NCI-H2107 treated with DMSO at 0.1 percent for 48 hours (cell line): ENCODE measurements at regions not wholly inside any gene's neighbourhood (a gene's known extent, or its start where the extent isn't known, plus 50 kb on each side); places are given as distances from the start of the nearest gene placed in this dataset.

Experiments used
- DNase-seq: peaks from one replicate; lab custom pipeline; 2025; ENCODE audit not compliant: unreplicated experiment; lab: John Stamatoyannopoulos, UW

DNA sequence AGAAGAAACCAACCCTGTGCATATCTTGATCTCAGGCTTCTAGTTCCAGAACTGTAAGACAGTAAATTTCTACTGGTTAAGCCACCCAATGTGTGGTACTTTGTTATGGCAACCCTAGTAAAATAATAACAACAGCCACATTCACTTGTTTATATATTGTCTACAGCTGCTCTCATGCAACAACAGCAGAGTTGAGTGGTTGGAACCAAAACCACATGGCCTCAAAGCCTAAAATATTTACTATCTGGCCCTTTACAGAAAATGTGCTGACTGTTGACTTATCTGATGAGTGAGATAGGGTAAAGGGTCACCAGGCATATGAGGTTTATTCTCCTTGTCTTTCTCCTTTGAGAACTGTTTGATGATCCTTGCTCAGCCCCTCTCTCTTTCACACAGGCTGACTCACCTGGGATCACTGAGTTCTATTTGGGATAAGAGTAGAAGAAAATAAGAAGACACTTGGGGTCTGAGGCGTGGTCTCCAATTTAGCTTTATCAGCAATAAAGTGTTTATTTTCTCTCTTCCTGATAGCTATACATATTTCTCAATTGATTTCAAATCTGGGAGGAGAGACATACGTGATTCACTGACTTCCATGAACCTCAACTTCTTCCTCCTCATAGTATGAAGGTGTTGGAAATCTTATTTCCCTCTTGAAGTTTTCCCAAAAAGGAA, 227.5 kb upstream of the STARD13 start:
- no peak for DNase-seq

DNA sequence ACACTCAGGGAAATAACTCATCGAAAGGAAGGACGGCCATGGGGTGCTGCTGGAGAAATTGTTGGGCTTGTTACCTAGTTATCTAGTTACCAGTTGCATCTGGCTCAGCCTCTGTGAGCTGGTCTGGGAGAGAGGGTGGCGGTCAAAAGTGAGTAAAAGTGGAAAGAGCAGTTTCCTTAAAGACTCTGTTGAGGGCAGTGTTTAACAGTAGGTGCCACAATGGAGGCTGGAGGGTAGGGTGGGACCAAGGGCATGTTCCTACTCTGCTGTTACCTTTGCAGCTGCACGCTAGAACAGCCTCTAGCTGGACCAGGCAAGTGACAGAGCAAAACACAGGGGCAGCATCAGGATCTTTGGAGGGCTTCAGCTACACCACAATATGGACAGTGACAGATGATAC, 228.8 kb upstream of the STARD13 start:
- no peak for DNase-seq

DNA sequence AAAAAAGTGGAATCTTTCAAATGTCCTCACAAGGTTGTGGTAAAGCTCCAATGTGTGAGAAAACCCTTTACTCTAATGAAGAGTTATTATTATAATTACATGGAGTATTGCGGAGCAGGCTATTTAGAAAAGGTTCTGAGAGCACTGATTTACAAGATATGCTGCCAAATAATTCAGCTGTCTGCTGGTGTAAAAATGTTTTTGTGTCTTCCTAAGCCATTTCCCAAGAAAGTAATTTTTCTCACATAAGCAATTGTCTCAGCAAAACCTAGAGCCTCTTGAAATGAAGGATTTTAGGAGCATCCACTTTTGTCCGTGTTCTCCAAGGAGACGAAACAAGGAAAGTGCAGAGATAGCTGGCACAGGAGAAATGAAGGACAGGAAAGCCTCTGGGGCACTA, 229.6 kb upstream of the STARD13 start:
- no peak for DNase-seq

DNA sequence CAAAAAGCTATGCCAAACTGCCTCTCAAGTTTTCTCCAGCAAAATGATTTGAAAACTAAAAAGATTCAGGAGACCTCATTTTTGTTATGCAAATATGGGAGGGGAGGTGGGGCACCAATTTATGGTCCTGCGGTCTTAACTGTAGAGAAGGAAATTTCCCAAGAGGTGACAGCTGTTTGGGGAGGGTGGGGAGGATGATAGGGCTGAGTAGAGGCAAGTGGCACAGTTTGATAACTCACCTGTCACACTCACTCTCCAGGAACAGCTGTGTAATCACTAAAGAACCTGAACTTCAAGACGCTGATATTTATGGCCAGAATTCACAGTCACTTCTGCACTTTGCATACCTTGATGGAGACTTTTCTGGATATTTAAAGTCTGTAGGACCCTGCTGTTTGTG, 232.9 kb upstream of the STARD13 start:
- no peak for DNase-seq

DNA sequence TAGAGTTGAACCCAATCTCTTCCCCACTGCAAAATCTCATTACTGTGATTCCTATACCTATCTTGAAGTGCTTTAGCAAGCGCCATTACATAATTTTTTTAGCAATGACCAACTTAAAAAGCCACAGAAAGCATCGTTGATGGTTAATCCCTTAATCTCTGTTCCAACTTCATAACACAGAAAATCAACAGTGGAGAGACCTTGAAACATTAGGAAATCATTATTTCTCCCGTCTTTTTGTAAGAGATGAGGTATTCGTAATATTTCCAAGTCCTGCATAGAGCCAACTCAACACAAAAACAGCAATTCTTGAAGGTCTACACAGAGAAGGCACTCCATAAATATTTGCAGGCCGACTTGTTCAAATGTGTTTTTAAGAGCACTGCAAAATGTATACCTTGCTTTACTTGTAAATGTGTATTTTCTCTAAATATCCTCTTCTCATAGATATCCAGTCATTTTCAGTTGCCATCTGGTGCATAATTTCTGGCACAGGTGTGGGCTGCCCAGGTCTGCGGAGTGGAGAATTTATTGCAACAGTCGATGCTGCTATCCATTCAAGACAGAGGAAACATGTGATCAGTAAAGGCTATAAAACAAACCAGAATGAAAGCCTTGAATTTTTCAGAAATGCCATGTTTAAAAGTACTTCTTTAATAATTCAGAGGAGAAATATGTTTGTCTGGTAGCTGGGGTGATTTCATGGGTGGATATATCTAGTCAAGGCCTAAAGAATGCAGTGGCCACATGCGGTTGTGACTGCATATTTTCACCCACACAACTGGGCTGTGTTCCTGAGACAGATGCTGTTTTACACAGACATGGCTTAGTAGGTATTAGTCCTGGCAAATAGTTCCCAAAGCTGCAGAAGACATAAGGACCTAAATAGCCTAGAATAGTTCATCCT, 234.3 kb upstream of the STARD13 start:
- no peak for DNase-seq

DNA sequence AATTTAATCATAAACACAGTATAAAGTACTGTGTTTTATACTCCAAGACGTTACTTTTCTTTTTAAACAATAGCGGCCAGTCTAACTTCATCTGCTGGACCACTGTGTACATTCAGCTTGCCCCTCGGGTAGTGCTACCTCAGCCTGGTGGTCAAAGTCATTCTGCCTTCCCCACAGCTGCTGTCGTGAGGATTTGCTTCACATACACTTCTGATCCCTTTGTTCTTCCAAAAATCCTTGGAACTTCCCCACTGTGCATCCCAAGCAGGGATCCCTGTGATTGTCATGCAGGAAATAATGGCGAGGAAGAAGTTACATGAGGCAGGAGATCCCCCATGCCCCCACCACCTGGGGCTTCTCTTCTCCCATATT, 234.9 kb upstream of the STARD13 start:
- no peak for DNase-seq

DNA sequence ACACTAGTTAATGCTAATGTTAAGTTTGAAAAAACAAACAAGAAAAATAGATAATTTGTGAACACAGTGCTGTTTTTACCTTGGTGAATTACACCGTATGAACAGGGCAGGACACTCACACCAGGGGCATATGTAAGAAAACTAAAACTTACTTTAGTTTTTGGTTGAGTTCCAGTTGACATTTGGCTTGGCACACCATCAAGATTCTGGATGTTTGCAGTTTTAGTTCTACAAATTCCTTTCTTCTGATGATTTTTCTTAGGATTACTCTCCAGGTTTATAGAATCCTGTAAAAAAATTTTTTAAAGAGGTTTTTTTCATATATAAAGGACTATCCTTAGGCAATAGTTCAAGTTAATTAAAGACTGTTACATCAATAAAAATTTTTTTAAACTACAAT, 238.5 kb upstream of the STARD13 start:
- DNase-seq: no peak

DNA sequence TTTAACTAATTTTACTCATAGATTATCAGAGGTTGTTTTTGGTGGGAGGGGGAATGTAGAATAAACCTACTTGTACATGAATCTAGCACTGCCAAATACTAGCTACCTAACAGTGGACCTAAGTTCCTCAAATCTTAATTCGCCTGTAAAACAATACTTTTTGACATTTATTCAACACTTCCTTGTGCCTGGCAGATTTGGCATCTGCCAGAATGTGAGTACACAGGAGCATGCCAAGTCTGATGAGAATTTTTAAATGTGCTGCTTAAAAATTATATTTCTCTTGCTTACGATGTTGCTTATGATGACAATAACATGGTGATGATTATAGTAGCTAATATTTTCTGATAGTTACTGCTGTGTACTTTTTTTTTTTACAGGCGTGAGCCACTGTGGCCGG, 240.2 kb upstream of the STARD13 start:
- DNase-seq: no peak

DNA sequence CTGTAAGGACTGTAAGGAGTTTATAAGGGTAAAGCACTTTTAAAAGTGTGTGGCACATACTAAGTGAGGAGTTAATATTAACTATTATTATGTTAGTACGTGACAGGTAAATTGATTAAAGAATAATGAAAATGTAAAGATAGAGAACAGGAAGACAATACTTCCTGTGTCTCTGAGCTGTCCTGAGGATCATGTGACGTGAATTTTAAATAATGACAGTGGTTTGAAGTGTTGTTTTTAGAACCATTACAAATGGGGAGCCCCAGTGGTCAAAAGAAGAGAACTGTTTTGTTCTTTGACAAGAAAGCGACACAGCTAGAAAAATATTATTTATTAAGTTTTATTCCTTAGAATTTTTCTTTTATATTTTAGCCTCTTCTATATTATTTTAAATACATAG, 241.2 kb upstream of the STARD13 start:
- no peak for DNase-seq

DNA sequence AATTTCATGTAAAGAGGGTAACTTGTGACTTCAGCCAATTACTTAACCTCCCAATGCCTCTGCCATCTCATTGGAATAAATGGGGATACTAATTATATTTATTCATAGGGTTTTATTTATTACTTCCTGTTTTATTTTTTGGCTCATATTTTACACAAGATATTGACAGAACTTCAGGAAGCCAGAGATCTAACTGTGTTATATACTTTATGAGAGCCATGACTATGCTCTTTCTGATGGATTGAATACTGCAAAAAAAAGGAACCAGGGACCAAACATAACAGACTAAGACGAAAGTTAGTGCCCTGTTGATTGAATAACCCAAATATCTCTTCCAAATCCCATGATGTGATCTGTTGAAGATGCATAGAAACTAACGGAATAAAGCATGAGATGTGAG, 243.3 kb upstream of the STARD13 start:
- DNase-seq: no peak

DNA sequence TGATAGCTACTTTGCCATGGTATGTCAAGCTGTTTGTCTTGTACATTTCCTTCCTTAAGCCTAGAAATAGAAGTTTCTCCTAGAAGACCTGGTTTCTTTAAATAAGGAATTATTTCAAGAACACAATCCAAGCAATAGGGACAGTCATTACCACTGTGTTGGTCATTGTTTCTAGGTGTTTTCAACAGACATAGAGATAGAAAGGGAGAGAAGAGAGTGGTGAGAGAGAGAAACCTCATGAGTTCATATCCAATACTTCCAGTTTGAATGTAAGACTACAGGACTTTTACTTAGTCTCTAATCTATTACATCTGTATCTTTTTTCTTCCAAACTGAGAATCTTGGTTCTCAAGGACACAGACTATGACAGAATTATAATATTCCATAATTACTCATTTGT, 245.9 kb upstream of the STARD13 start:
- DNase-seq: no peak

DNA sequence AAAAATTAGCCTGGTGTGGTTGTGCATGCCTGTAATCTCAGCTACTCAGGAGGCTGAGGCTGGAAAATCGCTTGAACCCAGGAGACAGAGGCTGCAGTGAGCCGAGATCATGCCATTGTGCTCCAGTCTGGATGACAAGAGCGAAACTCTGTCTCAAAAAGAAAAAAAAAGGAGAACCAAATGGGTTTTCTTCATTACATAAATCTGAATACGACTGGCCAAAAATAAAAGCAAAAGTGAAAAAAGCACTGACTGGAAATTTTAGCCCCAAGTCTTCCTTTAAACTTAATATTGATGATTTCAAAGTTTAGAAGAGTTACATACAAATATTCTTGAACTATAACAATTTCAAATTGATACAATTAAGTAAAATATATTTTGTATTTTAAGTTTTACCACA, 249.5 kb upstream of the STARD13 start:
- DNase-seq: no peak

DNA sequence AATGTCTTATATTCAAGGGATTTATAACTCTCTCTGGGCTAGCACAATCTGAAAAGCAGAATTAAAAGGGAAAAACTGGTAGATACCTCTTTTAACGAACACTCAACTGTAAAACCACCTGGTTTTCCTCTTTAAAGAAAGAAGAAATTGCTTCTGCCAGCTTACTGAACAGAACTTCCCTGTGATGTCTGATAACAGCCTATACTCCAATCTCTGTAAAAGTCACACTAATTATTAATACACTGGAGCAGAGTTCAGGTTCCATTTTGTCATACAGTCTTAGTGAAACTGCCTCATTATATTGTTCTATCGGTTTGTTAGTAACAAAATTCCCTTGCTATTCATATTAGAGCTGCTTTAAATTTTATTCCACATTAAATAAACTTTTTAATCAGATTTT, 251.0 kb upstream of the STARD13 start:
- DNase-seq: no peak

DNA sequence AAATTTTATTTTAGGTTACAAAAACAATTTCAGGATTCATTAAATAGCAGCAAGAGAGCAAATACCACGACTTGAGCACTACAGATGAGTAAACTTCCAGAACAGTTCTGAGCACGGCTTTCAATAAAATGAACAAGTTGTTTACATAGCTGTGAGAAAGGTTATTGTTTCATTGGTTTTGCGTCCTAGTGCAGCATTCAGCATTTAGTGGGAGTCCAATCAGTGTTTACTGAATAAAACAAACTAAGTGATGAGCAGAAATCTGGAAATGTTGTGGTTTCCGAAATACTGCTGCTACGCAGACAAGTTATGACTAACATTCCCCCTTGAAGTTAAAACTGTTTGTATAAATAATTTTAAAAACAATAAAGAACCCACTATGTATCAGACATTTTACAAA, 251.5 kb upstream of the STARD13 start:
- DNase-seq: no peak

DNA sequence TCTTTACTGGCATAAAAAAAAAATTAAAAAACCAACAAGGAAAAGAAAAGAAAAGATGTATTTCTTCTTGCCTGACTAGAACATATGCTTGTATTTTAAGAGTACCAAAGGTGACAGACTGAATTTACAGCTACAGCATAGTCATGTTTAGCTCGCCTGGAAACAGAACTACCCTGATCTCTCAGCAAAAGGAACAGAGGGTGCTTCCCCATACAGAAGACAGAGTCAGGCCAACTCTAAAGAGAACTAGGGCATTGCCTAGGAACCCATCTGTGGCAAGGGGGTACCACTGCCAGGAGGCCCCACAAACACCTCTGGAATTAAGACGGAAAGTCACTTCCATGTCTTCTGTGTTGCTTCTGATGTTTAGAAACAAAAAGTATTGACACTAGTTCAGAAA, 252.1 kb upstream of the STARD13 start:
- DNase-seq: no peak

DNA sequence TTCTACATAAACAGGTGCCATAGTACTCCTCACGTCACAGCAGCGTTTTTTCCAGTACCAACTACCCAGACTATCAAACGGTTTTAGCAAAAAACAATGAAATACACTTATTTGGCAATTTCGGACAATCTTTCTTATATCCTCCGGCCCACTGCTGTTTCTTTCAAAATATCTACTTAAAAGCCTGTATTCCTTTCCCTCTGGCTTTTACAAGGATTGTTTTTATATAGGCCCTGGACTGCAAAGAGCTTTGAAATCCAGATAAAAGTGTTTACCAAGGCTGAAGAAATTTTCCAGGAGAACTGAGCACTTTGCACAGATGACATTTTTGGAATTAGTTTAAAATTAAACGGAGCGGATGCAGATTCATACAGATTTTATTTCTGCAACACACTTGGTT, 255.9 kb upstream of the STARD13 start:
- no peak for DNase-seq

DNA sequence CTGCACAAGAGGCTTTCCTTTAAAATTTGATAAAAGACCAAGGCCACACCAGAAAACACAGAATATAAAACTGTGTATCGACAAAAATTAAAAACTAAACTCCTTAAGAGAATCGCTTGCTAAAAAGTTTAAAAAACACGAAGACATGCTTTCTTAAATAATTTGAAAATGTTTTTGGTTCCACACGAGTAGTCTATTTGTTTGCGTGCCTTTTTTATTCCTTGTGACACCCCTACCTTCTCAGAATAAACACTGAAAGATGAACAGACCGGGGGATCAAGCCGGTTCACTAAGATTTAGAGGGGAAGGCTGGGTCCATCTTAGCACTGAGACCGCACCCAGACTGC, 256.4 kb upstream of the STARD13 start:
- DNase-seq: no peak

DNA sequence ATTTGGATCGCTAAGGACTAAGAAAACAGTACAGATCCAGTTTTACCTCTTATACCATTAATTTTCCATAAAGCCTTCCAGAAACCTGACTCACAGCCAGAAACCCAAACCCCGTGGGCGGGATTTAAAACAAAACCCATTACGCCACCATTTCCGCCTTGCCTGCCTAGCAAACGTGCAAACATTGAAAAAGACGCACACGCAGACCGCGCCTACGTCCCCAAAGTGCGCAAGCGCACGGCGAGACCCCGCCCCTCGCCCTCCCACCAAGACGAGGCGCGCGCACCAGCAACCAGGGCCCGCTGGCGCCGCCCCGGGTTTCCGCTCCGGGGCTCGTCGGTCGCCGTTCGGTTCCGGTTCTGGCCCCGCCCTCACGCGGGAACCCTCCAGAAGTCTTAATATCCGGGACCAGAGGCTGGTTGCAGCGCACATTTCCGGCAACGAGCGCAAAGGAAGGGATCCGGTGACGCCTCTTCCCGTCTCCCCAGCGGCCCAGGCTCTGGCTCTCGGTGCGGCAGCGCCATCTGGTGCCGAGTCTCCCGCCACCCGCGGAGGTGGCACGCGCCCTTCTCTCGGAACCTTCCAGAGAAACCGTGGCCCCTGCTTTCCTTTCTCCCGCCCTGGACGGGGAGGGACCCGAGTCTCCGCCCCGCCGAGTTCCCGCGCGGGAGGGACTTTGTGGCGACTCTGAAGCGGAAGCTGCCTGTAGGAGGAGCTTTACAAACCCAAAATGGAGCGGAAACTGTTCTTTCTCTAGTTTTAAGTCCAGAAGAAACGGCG, 256.9 kb upstream of the STARD13 start:
- DNase-seq: peak; percentile 92

DNA sequence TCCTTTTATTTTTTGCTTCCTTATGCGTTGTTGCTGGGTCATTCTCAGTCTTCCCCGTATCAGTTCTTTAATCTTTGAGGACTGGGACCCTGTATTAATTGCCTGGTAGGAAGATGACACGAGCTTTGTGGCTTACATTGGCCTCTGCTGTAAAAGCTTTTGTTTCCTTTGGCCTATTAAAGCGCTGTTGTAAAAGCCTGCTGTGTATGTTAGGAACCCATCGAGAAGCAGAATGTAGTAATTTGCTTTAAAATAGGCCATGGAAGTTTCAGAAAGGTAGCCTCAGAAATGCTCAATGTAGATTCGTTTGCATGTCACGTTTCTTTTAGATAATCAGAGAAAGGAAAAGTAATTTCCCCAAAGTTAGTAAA, 257.5 kb upstream of the STARD13 start:
- no peak for DNase-seq

DNA sequence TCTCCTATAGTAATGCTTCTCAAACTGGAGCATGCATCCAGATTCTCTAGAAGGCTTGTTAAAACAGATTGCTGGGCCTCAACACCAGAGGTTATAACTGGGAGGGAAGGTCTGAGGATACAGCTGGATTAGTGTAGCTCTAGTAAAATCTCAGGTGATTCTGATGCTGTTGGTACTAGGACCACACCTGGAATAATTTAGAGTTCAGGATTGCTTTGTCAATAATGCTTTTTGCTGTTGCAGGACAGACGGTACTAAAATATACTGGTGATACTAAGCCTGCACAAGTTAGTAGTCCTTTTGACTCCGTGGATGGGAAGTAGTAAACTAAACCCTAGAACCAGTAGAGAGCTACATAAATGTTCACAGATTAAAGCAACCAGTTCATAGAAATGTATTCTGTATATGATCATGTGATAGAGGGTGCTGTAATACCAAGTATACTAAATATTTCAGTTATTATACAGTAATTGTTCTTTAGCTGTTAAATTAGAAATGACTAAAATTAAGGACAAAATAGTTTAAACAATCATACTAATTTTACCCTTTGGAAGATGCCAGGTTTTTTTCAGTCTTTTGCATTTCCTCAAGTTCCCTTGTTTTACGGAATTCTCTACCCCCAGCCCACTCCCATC, 258.2 kb upstream of the STARD13 start:
- peak; percentile 30 for DNase-seq

DNA sequence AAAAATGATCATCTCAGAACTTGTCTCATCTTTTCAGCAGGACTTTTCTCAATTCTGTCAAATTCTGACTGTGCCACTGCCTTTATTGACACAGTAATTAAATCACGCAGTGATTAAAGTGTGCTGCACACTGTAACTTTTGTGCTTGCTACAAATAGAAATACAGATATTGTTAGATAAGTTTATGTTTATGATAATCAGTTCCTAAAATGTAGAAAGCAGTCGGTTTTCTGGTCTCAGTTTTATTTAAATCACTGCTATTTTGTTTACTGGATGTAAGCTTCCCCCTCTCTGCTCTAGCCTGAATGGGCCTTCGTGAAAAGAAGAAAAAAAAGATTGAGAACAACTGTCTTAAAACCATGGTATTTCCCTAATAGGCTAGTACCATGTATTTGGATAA, 258.8 kb upstream of the STARD13 start:
- no peak for DNase-seq

DNA sequence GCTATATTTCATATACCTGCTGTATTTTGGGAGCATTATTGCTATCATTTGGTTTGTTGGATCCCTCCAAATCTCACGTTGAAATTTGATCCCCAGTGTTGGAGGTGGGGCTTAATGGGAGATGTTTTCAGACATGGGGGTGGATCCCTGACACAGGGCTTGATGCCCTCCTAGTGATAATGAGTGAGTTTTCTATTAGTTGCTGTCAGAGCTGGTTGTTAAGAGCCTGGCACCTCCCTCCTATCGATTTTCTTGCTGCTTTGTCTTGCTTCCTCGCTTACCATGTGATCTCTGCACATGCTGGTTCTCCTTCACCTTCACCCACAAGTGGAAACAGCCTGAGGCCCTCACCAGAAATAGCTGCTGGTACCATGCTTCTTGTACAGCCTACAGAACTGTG, 259.9 kb upstream of the STARD13 start:
- DNase-seq: no peak
